22Rv1 (cell line): ENCODE measurements at regions not wholly inside any gene's neighbourhood (a gene's known extent, or its start where the extent isn't known, plus 50 kb on each side); places are given as distances from the start of the nearest gene placed in this dataset.

Source experiments
- H3K27ac ChIP-seq: fragments of 450-650 bp; 2 replicates; pipeline ENCODE4 v1.5.1; 2017
- CTCF ChIP-seq: fragments of 450-650 bp; IDR thresholded peaks from 2 replicates; pipeline ENCODE4 v1.5.1; 2017; ENCODE audit warnings: mild to moderate bottlenecking
- ZFX ChIP-seq: fragments of 450-650 bp; IDR thresholded peaks from 2 replicates; pipeline ENCODE4 v1.6.1; 2017; ENCODE audit warnings: antibody characterized with exemption, borderline replicate concordance

- TF ChIP-seq CTCF (no peak), ZFX (no peak)
- no peak overlapping the region for H3K27ac ChIP-seq
These were observed 66.1 kb downstream of the GADD45G start for GRCh38 chr9:89670801-89671434.

GRCh38 chr9:89674667-89675057 lies 69.8 kb downstream of the GADD45G start:
- no peak for TF ChIP-seq CTCF
- TF ChIP-seq ZFX: no peak
- no peak overlapping the region for H3K27ac ChIP-seq

- no peak for TF ChIP-seq CTCF
- no peak for TF ChIP-seq ZFX
These were observed 70.4 kb downstream of the GADD45G start for GRCh38 chr9:89675058-89675742.

GRCh38 chr9:89676281-89676680 lies 71.5 kb downstream of the GADD45G start:
- no peak for TF ChIP-seq ZFX
- no peak for TF ChIP-seq CTCF
- H3K27ac ChIP-seq: no peak overlapping the region

More at GRCh38 chr9:89675058-89675742, 70.4 kb downstream of the GADD45G start:
- H3K27ac ChIP-seq: no peak overlapping the region

GRCh38 chr9:89677702-89678395 lies 73.0 kb downstream of the GADD45G start:
- TF ChIP-seq ZFX (no peak), CTCF (no peak)
- H3K27ac ChIP-seq: no peak overlapping the region

- H3K27ac ChIP-seq: no peak overlapping the region
- TF ChIP-seq ZFX (no peak), CTCF (no peak)
These were observed 73.7 kb downstream of the GADD45G start for GRCh38 chr9:89678396-89679015.

GRCh38 chr9:89679016-89679415 lies 74.2 kb downstream of the GADD45G start:
- no peak overlapping the region for H3K27ac ChIP-seq
- no peak for TF ChIP-seq ZFX
- TF ChIP-seq CTCF: no peak
